Fibroblast of pulmonary artery (primary cell): ENCODE measurements at regions not wholly inside any gene's neighbourhood (a gene's known extent, or its start where the extent isn't known, plus 50 kb on each side); places are given as distances from the start of the nearest gene placed in this dataset.

Source experiments
- DNase-seq: peaks from one replicate; pipeline ENCODE4 v3.0.0-alpha.2; 2010; ENCODE audit warnings: low read depth
- H3K4me3 ChIP-seq: replicated peaks from 2 replicates; pipeline ENCODE4 v1.5.1; 2011; ENCODE audit warnings: low read depth, mild to moderate bottlenecking, control low read depth, low read length, moderate library complexity
- TF ChIP-seq, protein P1 (sequence below): IDR thresholded peaks from 2 replicates; pipeline ENCODE4 v1.5.1; 2011; ENCODE audit warnings: mild to moderate bottlenecking, control low read depth, low read length, inconsistent platforms; ENCODE audit errors: missing control alignments

DNA sequence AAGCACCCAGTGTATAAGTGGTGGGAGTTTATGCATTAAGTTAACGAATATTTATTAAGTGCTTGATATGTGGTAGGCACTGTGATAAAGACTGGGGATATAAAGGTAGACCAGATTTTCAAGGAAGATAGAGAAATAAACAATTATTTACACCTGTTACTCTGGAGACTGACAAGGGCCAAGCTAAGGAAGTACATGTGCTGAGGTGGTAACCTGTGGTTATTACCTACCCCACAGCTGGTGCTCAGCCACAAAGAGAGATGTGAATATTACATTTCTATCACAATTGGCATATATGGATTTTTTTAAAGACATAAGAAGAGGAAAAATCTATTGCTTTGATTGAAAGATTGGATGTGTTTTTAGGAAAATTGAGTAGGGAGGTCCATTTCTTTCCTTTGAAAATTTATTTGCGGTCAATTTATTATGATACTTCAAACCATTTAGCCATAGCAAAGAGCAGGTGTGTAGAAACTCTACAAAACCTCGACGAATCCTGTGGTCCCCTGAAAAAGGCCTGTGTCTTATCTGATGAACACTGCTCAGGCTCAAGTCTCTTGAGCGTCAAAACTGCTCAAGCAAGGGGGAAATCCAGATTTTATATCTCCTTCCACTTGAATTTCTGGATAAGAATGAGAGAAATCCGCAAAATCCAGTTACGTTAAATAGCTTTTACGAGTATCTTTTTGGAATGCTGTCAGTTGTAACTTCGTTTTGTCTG lies 217.7 kb upstream of the HAND2 start:
- TF ChIP-seq, protein P1, sequence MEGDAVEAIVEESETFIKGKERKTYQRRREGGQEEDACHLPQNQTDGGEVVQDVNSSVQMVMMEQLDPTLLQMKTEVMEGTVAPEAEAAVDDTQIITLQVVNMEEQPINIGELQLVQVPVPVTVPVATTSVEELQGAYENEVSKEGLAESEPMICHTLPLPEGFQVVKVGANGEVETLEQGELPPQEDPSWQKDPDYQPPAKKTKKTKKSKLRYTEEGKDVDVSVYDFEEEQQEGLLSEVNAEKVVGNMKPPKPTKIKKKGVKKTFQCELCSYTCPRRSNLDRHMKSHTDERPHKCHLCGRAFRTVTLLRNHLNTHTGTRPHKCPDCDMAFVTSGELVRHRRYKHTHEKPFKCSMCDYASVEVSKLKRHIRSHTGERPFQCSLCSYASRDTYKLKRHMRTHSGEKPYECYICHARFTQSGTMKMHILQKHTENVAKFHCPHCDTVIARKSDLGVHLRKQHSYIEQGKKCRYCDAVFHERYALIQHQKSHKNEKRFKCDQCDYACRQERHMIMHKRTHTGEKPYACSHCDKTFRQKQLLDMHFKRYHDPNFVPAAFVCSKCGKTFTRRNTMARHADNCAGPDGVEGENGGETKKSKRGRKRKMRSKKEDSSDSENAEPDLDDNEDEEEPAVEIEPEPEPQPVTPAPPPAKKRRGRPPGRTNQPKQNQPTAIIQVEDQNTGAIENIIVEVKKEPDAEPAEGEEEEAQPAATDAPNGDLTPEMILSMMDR = no peak
- DNase-seq = no peak
- H3K4me3 ChIP-seq = no peak overlapping the region

DNA sequence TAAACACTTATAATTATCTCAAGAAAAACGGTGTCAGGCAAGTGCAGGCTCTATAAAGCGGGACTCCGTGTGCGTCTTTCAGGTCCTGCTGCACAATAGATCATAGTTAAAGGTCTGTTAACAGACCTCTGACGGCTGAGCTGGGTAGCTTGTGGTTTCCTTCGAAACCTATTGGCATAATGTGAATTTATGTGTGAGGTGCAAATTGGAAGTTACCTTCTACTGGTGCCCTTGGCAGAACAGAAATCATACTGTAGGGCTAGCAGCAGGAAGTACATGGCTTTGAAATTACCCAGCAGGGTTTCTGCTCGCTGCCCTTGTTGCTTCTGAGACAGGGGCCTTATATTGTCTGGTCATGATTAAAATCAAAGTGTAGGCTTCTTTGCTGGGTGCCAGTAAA lies 216.4 kb upstream of the HAND2 start:
- TF ChIP-seq, protein P1 = no peak
- no peak for DNase-seq
- no peak overlapping the region for H3K4me3 ChIP-seq

DNA sequence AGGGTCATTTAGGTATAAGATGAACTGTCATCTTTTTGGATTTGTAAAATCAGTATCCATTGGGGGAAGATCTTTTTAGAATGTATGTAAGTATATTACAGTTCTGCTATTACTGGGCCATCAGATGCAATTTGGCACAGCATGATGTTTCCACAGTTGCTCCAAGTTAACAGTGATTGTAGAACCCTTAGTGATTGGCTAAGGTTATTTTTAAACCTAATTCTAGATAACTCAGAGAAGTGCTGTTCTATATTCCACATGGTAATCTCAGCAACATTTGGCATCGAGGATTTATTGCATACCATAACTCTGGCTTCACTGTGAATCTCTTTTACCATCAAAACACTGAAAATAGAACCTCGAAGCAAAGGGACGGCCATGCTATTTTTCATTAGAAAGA lies 215.7 kb upstream of the HAND2 start:
- H3K4me3 ChIP-seq = no peak overlapping the region
- DNase-seq = no peak
- TF ChIP-seq, protein P1 = no peak

DNA sequence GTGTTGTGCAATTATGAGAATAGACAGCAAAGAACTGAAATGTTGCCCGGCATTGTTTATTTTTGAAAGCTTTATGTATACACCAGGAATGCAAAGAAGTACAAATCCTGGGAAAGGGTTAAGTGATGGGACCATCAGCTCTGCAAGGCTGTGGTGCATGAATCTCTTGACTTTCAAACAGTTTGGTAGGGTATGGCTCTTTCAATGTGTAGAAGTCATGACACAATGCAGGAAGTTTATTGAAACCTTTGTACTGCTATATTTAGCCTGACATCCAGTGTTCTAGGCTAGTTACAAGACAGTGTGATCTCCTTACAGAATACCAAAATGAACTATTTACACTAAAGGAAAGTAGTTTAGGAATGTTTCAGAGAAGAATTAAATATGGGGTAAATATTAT lies 206.8 kb upstream of the HAND2 start:
- TF ChIP-seq, protein P1 = no peak
- DNase-seq = peak; percentile 3
- no peak overlapping the region for H3K4me3 ChIP-seq

DNA sequence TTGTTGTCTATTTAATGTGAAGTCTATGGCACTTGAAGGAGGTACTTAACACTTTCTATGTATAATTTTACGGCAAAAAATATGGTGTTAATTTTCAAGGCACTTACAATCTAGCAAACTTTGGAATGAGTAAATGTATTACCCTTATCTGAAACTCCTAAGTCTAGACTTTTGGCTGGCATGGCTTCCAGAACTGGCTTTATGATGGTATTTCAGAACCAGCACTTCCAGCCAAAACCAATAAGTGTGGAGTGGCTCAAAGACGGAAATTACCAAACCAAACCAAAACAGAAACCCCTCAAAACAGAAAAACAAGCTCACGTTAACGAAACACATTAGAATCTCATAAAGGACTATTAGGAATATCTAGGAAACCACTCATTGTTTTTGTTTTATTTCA lies 205.6 kb upstream of the HAND2 start:
- TF ChIP-seq, protein P1 = no peak
- DNase-seq = no peak
- H3K4me3 ChIP-seq = no peak overlapping the region

DNA sequence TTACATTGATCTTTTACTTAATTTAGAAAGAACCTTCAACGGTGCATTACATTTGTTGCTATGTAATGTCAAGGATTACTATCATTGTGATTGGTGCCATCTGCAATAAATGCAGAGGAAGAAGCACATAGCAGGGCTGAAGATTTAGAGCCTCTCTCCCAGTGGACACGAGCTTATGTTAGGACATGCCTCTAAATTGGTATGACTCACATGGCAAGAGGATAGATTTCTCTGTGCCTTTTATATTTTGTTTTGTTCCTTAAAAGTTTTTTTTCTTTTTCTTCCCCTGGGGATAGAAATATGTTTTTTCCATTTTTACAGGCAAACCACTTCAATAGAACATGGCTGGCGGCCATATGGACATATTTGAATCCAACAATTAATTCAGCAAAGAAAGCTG lies 205.0 kb upstream of the HAND2 start:
- DNase-seq = peak; percentile 35
- no peak overlapping the region for H3K4me3 ChIP-seq
- TF ChIP-seq, protein P1 = no peak

DNA sequence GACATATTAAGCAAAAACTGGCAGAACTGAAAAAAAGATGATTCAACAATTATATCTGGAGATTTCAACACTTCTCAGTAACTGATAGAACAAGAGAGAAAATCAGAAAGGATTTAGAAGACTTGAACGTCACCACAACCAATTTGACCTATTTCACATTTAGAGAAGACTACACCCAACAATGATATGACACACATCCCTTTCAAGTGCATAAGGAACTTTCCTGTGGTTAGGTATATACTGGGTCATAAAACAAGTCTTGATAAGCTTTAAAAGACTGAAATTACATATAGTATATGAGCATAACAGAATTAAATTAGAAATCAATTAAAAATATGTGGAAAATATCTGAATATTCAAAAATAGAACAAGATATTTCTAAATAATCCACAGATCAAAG lies 201.2 kb upstream of the HAND2 start:
- TF ChIP-seq, protein P1 = no peak
- no peak for DNase-seq

More for the DNA sequence above, 201.2 kb upstream of the HAND2 start:
- H3K4me3 ChIP-seq = no peak overlapping the region
